Stimulated activated CD4-positive, alpha-beta T cell treated with anti-CD3 and anti-CD28 coated beads, Interleukin-15, amount 100 ng/mL, for 1 hour (primary cell): ENCODE measurements at regions not wholly inside any gene's neighbourhood (a gene's known extent, or its start where the extent isn't known, plus 50 kb on each side); places are given as distances from the start of the nearest gene placed in this dataset.

Source experiments
- DNase-seq, 2 donors: peaks; one replicate each; pipeline ENCODE4 v3.0.0-alpha.2; 2020; ENCODE audit warnings: low read depth in 1 of 2, low spot score in 1 of 2

DNA sequence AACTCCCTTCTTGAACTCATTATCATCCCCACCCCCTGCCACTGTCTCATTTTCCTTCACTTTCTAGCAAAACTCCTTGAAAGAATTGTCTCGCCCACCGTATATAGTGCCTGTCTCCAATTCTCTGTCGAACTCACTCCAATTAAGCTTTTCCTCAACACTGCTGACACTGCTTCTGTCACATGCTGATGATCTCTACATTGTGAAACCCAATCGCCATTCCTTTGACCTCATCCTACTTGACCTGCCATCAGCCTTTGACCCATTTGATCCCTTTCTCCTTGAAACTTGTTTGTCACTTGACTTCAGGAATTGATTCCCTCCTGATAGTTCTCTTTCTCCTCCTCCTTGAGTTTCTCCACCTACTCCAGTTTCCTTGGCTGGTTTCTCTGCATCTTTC is 54.8 kb downstream of the CCDC71L start:
- DNase-seq: no peak

DNA sequence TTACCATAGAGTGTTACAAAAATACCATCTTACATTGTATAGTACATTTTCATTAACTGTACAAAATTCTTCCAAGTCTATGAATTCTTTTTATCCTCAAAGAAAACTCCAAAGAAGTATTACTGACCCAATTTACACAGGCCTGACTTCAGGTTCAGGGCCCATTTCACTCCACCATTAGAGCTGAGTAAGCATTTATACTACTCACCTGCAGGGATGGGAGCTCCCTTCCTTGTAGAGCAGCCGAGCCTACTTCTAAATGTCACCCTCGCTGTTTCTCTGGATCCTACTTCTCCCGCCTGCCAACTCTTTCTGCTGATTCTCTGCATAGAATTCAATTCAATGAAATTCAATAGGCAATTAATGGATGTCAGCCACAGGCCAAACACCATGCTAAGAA is 56.0 kb downstream of the CCDC71L start:
- no peak for DNase-seq

DNA sequence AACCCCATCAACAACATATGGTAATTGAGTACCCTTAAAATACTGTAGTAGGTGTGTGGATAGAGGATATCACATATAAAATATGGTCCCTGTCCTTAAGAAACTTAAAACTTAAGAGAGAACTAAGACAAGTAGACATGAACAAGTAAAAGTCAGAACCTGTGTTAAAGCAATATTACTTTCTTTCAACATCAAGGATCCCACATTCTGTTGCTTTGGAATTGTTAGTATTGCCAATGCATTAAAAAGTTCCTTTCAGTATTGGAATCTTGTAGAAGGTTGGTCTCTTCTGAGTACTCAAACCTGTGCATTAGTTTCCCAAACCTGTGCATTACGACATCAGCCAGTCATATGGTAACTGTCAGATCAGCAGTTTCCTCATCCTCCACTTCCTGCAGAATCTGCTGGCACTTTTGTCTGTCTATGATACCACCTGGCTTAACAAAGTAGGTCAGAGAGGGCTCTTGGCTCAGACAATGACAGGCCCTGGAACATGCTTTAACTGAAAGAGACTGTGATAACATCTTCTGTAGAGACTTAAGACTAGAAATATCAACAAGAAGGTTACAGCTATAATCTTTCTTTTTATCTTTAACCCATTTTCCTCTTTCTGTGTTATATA is 56.5 kb downstream of the CCDC71L start:
- DNase-seq: no peak

DNA sequence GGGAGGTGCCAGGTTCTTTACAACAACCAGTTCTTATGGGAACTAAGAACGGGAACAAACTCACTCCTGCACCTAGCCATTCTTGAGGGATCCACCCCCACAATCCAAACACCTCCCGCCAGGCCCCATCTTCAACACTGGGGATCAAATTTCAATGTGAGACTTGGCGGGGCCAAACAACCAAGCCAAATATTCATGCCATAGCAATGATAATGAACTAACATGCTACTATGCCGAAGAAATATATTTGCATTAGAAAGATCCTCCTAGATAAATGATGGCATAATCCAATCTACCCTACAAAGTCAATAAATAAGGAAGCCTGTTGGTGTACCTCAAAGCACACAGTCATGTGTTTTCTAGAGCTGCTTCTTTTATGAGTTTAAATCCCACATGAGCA is 57.6 kb downstream of the CCDC71L start:
- DNase-seq: no peak

DNA sequence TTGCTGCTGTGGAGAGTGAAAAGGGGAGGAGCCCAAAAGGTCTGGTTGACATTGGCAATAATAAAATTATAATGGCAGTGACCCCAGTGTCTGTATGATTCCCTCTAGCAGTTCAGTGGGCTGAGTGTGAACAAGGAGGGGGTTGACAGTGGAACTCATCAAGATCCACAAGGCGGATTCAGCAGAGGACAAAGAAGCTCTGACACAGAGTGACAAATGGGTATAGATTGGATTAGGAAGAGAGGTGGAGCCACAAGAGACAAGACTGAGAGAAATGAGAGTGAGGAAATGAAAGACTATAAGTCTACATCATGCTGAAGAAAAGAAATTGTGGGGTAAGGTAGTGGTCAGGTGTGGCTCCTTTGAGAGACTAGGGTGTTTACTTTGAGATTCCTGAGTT is 58.9 kb downstream of the CCDC71L start:
- no peak for DNase-seq

DNA sequence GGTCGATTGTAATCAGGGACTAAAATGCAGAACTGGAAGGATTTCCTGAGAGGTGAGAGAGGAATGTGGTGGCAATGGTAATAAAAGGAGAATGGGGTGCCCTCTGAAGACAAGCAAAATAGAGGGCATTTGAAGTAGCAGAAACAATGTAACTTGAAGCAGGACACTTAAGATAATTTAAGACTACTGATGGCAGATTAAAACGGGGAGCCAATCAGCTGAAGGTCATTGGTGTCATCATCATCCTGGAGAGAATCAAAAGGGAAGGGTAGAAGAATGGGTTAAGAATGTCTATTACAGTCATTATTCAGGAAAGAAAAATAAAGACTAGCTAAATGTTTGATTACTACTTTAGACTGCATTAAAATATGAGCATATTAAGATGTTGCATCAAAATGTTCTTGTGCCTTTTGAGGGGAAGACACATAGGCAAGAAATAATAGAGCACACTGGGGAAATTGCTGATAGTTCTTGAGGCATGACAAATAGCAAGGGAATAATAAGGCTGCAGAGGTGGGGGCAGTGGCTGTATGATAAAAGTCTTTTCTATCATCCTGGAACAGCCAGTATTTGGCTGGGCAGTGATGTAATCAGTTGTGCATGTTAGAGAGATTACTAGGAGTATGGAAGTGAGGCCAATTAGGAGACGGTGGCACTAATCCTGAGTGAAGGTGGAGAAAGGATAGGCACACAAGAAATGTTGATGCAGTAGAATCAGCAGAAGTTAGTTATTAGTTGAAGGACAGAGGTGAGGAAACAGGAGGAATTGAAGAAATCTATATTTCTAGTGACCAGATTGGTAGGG is 60.2 kb downstream of the CCDC71L start:
- no peak for DNase-seq

DNA sequence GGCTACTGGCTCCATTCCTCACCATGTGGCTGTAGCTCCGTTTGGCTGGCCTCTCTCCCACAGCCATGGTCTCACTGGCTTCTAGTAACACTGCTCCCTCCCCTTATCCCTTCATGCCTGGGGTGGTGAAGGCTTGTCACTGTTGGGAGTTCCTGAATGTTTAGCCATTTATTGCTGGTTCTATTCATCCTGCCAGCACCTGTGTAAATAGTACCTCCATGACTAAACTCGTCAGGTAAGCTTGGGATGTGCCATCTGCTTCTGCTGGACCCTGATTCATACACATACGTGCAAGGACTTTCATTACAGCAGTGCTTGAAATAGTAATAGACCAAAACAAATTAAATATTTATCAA is 61.6 kb downstream of the CCDC71L start:
- no peak for DNase-seq

DNA sequence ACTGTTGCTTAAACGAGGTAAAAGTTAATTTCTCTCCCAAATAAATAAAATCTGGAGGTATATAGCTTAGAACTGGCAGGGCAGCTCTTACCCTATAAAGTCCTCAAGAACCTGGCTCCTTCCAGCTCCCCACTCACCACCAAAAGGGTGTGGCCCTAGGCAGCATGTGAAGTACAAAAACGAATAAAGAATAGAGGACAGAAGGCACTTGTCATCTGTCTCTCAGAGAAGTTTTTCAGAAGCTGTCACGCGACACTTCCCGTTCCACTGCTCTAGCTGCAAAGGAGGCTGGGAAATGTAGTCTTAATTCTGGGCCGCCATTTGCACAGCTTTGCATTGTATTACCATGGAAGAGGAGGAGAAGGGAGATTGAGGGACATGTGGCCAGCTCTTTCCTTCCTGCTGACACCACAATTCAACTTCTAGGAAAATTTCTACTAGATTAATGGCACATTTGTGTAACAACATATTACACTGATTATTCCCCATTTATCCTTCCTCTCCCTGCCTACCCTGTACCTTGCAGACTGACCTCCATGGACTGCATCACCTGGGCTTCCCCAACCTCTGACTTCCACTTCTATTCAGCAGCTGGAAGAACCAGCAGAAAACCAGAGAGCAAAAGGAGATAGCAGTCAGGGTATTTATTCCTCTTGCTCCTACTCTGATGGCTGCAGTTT is 62.2 kb downstream of the CCDC71L start:
- peak; percentile 16 to 20 for DNase-seq

DNA sequence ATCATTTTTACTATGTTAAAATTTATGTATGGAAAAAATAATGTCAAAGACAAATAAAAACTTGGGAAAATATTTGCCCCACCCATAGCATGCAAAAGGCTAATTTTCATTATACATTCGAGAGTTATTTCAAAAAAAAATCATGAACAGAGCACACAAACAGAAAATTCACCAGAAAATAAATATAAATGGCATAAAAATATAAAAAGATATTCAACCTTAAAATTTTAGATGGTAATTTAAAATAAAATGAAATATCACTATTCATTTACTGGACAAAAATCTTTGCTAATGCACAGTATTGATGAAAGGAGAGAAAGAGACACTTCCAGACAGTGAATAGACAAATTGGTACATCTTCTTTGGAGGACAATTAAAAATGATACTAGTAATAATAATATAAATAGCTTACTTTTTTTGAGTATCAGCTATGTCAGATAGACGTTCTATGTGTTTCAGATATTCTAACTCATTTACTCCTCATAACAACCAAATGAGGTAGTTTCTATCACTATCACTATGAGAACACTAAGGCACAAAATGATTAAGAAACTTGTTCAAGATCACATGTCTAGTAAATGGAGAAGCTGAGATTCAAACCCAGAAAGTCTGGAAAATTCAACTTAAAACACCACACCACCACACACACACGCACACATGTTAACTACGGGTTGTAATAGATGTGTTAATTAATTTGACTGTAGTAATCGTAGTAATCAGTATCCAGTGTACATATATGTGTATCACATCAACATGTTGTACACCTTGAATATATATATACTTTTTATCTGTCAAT is 63.0 kb downstream of the CCDC71L start:
- DNase-seq: no peak

DNA sequence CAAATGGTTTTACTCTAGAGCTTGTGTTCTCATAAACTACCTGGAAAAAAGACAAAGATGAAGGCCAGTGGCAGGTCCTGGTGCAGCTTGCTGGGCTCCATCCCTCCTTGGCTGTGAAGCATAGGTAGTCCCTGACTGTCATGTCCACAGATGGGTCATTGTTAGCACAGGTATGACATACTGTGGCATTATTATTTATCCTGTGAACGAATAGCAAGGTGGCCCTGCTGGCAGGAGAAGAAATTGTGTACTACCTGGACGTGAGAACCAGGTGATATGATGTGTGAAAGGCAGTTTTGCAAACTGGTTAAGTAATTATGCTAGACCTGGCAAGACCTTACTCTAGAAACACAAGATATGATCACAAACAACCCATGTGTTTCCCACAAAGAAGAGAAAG is 63.9 kb downstream of the CCDC71L start:
- DNase-seq: no peak

DNA sequence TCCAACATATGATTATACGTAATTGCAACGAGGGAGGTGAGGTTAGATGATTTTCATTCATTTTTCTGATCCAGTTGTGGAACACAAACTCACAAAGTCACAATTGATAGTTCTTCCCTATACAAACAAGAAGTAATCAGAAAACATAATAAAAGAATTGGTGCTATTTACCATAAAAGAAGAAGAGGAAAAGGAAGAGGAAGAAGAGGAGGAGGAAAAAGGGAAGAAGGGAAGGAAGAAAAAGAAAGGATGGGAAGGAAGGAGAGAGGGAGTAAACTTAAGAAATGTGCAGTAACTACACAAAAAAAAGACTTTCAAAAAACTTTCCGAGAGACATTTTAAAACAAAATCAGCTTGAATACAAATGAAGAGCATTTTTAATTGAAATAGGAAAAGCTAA is 65.0 kb downstream of the CCDC71L start:
- no peak for DNase-seq

DNA sequence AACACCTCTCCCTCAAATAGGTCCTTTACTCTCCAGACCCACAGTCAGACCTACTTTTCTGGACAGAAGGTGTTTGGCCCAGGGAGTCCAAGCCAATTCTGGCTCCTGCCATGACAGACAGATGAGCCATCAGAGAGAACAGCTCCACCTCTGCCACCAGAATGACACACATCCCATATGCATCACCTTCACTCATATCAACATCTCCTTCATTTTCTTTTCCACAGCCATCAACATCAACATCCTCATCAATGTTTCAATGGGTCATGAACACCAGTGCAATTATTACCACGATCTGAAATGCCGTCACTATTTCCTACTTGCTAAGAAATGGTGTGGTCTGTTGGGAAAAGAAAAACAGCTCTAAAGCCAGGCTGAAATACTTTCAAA is 67.9 kb downstream of the CCDC71L start:
- DNase-seq: no peak

DNA sequence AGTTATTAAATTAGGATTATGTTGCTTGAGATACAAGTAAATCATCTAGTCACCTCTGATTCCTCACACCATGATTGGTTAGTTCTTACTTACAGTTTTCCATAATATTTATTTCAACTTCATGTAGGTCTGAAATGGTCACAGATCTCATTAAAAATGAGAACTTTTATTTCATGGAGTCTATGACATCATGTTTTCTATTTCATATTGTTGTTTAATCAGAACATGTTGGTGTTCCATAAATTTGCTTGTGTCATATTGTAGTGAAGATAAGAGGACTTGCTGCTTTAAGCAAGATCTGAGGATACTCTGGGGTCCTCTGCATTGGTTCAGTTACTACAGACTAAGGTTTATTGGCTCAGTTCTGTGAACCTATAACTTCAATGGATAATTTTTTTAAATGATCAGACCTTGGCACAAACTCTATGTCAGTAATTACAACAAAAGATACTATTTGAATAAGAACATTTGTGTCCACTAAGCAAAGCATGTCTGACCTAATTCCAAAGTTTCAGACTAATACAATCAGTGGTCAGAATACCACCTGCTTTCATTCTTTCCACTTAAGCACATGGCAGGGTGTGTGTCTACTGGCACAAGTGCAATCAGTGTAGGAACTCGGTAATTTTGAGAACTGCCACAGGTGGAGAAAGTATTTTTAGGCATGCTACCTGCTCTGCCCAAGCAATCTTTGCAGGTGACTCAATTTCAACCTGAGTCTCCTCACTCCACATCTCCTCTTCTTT is 68.5 kb downstream of the CCDC71L start:
- no peak for DNase-seq

DNA sequence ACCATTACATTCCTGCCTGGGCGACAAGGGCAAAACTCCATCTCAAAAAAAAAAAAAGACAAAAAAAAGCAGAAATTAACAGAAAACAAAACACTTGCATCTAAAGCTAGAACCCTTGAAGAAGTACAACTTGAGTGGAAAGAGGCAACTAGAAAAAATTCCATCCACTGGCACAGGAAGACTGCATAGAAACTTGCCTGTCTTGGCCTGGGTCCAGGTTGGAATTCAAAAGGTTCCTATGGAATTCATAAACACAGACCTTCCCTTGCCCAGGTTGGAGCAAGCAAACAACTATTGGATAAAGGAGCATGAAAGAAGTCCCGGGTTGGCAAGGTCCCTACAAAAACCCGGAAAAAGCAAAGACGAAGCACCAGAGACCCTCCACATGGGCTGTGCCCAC is 69.8 kb downstream of the CCDC71L start:
- no peak for DNase-seq

DNA sequence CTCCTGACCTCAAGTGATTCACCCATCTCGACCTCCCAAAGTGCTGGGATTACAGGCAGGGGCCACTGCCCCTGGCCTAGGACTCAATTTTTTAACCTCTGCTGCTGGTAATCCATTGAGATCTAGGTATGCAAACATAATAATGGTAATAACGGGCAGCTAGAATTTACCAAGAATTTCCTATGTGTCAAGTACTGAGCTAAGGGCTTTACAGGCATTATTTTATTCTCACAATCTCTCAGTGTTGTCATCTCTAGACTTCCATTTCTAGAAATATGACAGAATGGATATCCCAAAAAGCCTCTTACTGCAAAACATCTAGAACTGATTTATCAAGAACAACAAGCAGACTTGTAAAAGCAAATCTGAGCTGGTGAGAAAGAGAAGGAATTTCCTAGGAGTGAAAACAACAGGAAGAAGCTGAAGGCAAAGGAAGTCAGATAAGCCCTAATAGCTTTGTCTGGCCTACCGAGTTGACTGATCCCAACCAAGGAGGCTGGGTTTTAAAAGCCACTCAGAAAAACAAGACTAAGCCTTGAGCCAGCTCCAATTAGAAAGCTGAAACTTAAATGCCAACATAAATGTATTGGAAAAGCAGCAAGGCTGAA is 70.6 kb downstream of the CCDC71L start:
- DNase-seq: no peak

DNA sequence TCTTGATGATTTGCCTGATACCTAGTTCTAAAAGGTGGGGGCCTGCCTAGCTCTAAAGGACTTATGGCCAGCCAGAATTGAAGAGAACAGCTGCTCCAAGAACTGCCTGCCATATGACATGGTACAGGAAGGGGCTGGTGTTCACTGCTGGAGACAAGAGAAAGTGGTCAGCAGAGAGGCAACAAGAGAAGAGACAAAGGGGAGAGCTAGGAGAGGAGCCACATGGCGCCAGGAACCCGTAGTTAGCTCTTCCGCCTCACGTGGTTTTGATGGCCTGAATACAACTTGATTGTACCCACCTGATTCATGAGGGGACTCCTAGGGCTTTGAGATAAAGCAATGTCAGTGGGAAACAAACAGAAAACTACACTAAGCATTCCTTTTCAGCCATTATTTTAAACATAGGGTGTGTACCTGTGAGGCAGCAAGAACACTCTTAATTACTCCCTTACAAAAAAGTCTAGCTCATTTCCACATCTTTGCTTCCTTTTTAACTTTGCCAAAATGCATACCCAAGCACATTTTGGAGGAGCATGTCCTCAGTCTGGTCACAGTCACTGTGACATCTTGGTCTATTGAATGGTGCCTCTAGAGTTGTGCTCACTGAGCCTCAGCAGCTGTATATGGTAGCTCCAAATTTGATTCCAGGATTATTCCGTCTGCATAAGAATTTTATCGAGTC is 71.6 kb downstream of the CCDC71L start:
- no peak for DNase-seq

DNA sequence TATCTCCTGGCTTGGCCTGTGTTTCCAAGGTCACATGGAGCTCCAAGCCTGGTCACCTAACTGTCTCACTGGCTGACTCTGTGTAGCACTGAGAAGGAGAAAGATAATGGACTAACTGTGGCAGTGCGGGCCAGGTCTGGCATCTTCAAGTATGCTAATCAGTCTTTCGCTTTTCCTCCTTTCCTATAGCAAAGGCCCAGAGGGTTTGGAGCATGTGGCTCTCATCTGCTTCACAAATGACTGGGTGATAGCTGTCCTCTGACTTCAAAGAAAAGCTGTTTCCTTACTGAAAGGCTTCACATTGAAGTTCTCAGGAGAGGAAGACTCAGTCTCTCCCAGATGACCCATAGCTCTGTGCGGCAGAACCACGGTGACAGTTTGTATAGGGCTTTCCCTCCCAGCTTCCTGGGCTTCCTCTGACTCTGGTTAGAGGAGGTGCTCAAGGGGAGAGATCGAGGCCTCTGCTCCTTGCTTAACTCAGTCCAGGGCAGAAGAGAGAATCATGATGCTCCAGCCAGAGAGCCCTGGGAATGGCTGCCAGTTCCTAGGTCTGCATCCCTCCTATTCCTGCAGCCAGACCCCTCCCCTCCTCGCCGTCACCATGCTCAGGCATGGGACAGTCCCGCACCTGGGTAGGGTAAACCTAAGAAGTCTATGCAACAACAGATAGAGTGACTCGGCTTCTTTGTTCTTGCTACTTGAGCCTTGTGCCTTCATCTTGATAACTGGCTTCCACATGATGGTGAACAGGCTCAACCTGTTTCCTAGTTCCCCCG is 72.3 kb downstream of the CCDC71L start:
- no peak for DNase-seq

DNA sequence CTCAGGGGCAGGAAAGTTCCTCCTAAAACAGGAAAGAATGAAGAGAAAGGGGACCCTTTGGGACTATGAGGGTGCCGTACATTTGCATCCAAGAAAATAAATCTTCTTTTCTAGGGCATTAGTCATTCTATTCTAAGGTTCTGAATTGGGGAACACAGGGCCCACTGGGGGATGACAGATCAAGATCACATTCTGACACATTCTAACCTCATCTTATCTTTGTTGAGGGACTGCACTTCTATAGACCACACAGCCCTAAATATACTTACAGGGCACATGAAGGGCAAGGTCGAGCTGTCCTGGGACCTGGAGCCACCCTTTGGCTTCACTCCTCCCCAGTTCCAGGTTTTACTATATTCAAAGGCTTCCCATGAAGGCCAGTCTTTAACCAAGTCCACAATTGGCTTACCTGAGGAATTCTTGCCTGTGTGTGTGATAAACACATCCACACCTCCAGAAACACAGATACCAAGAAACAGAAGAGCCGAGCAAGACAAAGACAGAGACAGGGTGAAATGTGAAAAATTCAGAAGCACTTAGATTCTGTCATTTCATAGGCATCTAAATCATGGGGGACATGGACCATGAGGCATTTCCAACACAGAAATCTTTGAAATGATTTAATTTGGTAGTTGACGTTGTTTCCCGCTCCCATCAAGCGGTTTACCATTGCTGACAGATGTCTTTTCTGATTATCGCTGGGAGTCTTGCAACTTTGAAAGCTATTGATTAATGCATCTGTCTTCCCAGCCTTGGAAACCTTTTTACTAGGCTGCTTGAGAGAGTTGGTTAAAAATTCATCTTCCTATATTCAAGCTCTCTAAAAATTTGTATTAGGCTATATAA is 75.8 kb downstream of the CCDC71L start:
- no peak for DNase-seq
